ENCODE measurements at regions not wholly inside any gene's neighbourhood (a gene's known extent, or its start where the extent isn't known, plus 50 kb on each side); places are given as distances from the start of the nearest gene placed in this dataset.

DNA sequence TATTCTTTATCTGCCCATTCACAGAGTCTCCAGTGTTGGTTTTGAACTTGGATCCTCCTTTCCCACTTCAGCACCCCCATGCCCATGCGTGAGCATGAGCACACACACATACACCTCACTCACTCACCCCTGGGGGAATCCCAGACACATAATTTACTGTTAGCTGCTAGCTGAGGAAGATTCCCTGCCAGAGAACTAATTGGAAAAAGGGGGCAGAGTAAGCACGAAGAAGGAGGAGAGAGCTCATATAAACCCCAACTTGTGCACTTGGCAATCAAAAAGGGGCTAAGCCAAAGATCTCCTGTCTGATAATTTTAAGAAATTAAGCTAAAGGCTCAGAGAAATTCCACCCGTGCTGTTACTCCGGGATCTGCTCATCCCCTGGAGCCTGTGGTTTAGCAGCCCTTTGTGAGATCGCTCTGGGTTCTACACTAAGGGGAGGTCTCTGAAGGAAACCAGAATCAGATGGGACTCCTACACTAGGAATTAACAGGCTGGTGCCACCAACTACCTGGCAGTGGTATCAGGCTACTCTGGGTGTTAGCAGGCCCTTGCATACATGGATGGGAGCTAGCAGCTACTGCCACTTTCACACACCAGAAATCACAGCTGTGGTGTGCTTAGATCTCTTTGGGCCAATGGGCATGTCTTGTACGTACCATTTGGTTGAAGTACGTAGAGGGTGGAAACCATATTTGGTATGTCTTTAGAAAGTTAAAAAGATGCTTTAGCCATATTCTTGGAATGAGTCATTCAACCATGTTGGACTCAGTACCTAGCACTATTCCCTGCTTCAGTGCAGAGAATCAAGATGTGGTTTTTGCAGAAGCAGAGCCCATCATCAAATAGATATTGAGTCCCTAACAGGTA is 95.6 kb upstream of the SLC14A2 start:
- peaks cover 0 to 9% (median 3%) of the 10 kb centered on the region in 4 donors for H3K4me1 ChIP-seq
- WGBS, 5 donors = 77 to 85% (median 82%) methylated on average over 7 of the region's 7 CpGs
- no peak overlapping the region for H3K4me3 ChIP-seq
- no peaks in the 10 kb centered on the region for H3K27me3 ChIP-seq
- TF ChIP-seq POLR2A (IDR thresholded peaks at IDR 0.05) (no peak), EP300 (IDR thresholded peaks at IDR 0.05) (no peak), POLR2AphosphoS5 (IDR thresholded peaks at IDR 0.05) (no peak)
- TF ChIP-seq, protein P1, sequence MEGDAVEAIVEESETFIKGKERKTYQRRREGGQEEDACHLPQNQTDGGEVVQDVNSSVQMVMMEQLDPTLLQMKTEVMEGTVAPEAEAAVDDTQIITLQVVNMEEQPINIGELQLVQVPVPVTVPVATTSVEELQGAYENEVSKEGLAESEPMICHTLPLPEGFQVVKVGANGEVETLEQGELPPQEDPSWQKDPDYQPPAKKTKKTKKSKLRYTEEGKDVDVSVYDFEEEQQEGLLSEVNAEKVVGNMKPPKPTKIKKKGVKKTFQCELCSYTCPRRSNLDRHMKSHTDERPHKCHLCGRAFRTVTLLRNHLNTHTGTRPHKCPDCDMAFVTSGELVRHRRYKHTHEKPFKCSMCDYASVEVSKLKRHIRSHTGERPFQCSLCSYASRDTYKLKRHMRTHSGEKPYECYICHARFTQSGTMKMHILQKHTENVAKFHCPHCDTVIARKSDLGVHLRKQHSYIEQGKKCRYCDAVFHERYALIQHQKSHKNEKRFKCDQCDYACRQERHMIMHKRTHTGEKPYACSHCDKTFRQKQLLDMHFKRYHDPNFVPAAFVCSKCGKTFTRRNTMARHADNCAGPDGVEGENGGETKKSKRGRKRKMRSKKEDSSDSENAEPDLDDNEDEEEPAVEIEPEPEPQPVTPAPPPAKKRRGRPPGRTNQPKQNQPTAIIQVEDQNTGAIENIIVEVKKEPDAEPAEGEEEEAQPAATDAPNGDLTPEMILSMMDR (IDR thresholded peaks at IDR 0.05) = no peak
- H3K36me3 ChIP-seq = no peaks in the 10 kb centered on the region
- peak overlapping the region in 3 of 5 donors; percentile 4 to 29 (median 19) for H3K27ac ChIP-seq
- intact Hi-C loops (cut with DNase I; ENCODE audit: low total_unique reads) = no loop called here
- no peak for DNase-seq
- no peaks in the 10 kb centered on the region for H3K9me3 ChIP-seq

- Histone ChIP-seq H3K9me3 (no peaks in the 10 kb centered on the region), H3K36me3 (no peaks in the 10 kb centered on the region), H3K27me3 (no peaks in the 10 kb centered on the region), H3K4me1 (peaks cover 0 to 12% (median 3%) of the 10 kb centered on the region in 4 donors), H3K4me3 (no peak overlapping the region), H3K27ac (peak overlapping the region in 4 of 5 donors; percentile 1 to 64 (median 42))
- TF ChIP-seq, protein P1 (IDR thresholded peaks at IDR 0.05) = no peak
- no peak for TF ChIP-seq POLR2A (IDR thresholded peaks at IDR 0.05)
- peak in 1 of 3 donors; percentile 65 for TF ChIP-seq POLR2AphosphoS5 (IDR thresholded peaks at IDR 0.05)
- no peak for TF ChIP-seq EP300 (IDR thresholded peaks at IDR 0.05)
- intact Hi-C loops (cut with DNase I; ENCODE audit: low total_unique reads) = no loop called here
- DNase-seq = peak in 1 of 2 donors; percentile 46
- WGBS, 5 donors = 56 to 82% (median 71%) methylated on average over 1 of the region's 1 CpG
Measured at GRCh38 chr18:45521136-45521535, 94.1 kb upstream of the SLC14A2 start.

DNA sequence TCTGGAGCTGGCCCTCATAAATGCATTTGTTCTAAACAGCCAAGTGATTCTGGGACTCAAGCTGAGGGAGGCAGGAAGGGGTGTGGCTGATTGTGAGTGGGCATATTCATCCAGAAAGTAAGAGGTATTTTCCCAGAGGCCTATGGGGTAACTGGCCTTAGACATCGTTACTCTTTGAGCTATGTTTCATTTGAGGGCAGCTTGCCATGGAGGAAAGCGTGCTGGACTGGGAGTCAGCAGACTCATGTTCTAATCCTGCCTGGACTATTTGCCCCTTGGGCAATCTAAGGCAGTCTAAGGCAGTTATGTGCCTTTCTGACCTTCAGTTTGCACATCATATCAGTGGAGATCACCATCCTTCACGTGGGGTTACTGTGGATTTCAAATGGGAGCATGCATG is 93.5 kb upstream of the SLC14A2 start:
- H3K9me3 ChIP-seq = no peaks in the 10 kb centered on the region
- peak in 2 of 3 donors; percentile 11 to 42 for TF ChIP-seq POLR2AphosphoS5 (IDR thresholded peaks at IDR 0.05)
- TF ChIP-seq POLR2A (IDR thresholded peaks at IDR 0.05) = no peak
- H3K4me1 ChIP-seq = peaks cover 0 to 6% (median 3%) of the 10 kb centered on the region in 4 donors
- WGBS, 5 donors = 32 to 53% (median 45%) methylated on average over 3 of the region's 3 CpGs
- H3K36me3 ChIP-seq = no peaks in the 10 kb centered on the region
- no peak overlapping the region for H3K4me3 ChIP-seq
- peak overlapping the region in 4 of 5 donors; percentile 1 to 64 (median 42) for H3K27ac ChIP-seq
- DNase-seq = no peak
- intact Hi-C loops (cut with DNase I; ENCODE audit: low total_unique reads) = no loop called here
- no peaks in the 10 kb centered on the region for H3K27me3 ChIP-seq

DNA sequence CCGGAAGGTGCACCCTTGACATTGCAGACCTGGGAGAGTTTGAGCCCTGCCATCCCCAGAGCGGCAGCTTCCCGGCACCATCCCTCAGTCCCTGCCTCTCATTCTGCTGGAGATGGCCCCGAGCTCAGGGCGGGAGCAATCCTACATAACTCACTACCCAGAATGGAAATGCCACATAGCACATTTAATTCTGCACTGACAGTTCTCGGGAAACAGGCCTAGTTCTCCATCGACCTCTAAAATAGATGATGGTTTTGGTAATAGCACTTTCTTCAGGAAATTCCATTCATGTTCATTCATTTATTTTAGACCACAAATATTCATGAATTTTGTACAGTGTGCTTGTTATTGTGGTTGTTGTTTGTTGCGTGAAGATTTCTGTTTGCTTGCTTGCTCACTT is 92.9 kb upstream of the SLC14A2 start:
- Histone ChIP-seq H3K27ac (peak overlapping the region in 3 of 5 donors; percentile 34 to 64 (median 51)), H3K9me3 (no peaks in the 10 kb centered on the region), H3K4me1 (peaks cover 0 to 5% (median 0%) of the 10 kb centered on the region in 4 donors), H3K4me3 (no peak overlapping the region), H3K27me3 (no peaks in the 10 kb centered on the region), H3K36me3 (no peaks in the 10 kb centered on the region)
- intact Hi-C loops (cut with DNase I; ENCODE audit: low total_unique reads) = no loop called here
- TF ChIP-seq, protein P1 (IDR thresholded peaks at IDR 0.05) = no peak
- TF ChIP-seq EP300 (IDR thresholded peaks at IDR 0.05) = peak; percentile 6
- WGBS, 5 donors = 73 to 88% (median 79%) methylated on average over 8 of the region's 8 CpGs
- DNase-seq = no peak

GRCh38 chr18:45525301-45525700 is 90.0 kb upstream of the SLC14A2 start:
- Histone ChIP-seq H3K4me3 (no peak overlapping the region), H3K9me3 (no peaks in the 10 kb centered on the region), H3K27me3 (no peaks in the 10 kb centered on the region), H3K36me3 (no peaks in the 10 kb centered on the region), H3K27ac (no peak overlapping the region), H3K4me1 (peaks cover 0 to 5% (median 0%) of the 10 kb centered on the region in 4 donors)
- intact Hi-C loops (cut with DNase I; ENCODE audit: low total_unique reads) = no loop called here
- TF ChIP-seq, protein P1 (IDR thresholded peaks at IDR 0.05) = no peak
- TF ChIP-seq POLR2A (IDR thresholded peaks at IDR 0.05) (no peak), EP300 (IDR thresholded peaks at IDR 0.05) (no peak), POLR2AphosphoS5 (IDR thresholded peaks at IDR 0.05) (no peak)
- no peak for DNase-seq

Data from stomach (tissue), 8 donors.